SK-N-SH (cell line): ENCODE measurements at regions not wholly inside any gene's neighbourhood (a gene's known extent, or its start where the extent isn't known, plus 50 kb on each side); places are given as distances from the start of the nearest gene placed in this dataset.

Experiments
- CTCF ChIA-PET: fragments of 300-600, 350-600 bp; formaldehyde crosslinking; extraction: SDS; loops from one replicate; lab custom pipeline; 2021; lab: Yijun Ruan, JAX
- POLR2A ChIA-PET: fragments of 350-600 bp; sonication (Branson Sonifier 250); formaldehyde crosslinking; extraction: SDS; loops from one replicate; lab custom pipeline; 2020; ENCODE audit warnings: antibody characterized with exemption, inconsistent platforms; lab: Yijun Ruan, JAX
- DNase-seq: peaks from one replicate; pipeline ENCODE4 v3.0.0; 2012
- H2AFZ ChIP-seq: fragments of 200-600 bp; sonication (generic); 2 replicates; pipeline ENCODE4 v1.8.1; 2016; ENCODE audit warnings: antibody characterized with exemption, mild to moderate bottlenecking, low read depth
- H3F3A ChIP-seq: fragments of 200-600 bp; sonication (generic); replicated peaks from 2 replicates; pipeline ENCODE3; 2016; ENCODE audit warnings: antibody characterized with exemption, mild to moderate bottlenecking; ENCODE audit not compliant: insufficient read depth
- H3K27ac ChIP-seq, 2 experiments: fragments of 200-500 bp in 1 of 2; fragments of 200-600 bp in 1 of 2; sonication (Bioruptor generic) in 1 of 2; sonication (generic), shearing (Covaris generic) in 1 of 2; 2 replicates each; pipeline versions ENCODE4 v1.5.1 to v1.6.1; 2014 to 2016; ENCODE audit warnings: low read depth in 2 of 2, inconsistent platforms in 1 of 2, low read length in 1 of 2, mild to moderate bottlenecking in 1 of 2, mixed read lengths in 1 of 2
- H3K27me3 ChIP-seq: fragments of 200-600 bp; sonication (generic), shearing (Covaris generic); 2 replicates; pipeline ENCODE4 v1.6.1; 2016; ENCODE audit warnings: mixed run types; ENCODE audit not compliant: insufficient read depth
- H3K36me3 ChIP-seq, 2 experiments: fragments of 200-500 bp in 1 of 2; fragments of 200-600 bp in 1 of 2; sonication (Bioruptor generic) in 1 of 2; sonication (generic) in 1 of 2; replicated peaks in 1 of 2; 2 replicates each; pipeline versions ENCODE3 to v1.5.1; 2014 to 2016; ENCODE audit warnings: low read length in 1 of 2, mild to moderate bottlenecking in 1 of 2; ENCODE audit not compliant: insufficient read depth in 2 of 2, control insufficient read depth in 1 of 2
- H3K4me1 ChIP-seq, 2 experiments: fragments of 200-500 bp in 1 of 2; fragments of 200-600 bp in 1 of 2; sonication (Bioruptor generic) in 1 of 2; sonication (generic), shearing (Covaris generic) in 1 of 2; 2 replicates each; pipeline versions ENCODE4 v1.5.1 to v1.6.1; 2014 to 2016; ENCODE audit warnings: low read depth in 1 of 2, low read length in 1 of 2, mixed run types in 1 of 2; ENCODE audit not compliant: insufficient read depth in 2 of 2, control insufficient read depth in 1 of 2
- H3K4me2 ChIP-seq: fragments of 200-600 bp; sonication (generic), shearing (Covaris generic); 2 replicates; pipeline ENCODE4 v1.6.1; 2017; ENCODE audit warnings: mixed run types
- H3K4me3 ChIP-seq, 2 experiments: fragments of 200-500 bp in 1 of 2; fragments of 200-600 bp in 1 of 2; sonication (Bioruptor generic) in 1 of 2; sonication (generic), shearing (Covaris generic) in 1 of 2; 2 replicates each; pipeline versions ENCODE4 v1.5.1 to v1.8.1; 2014 to 2016; ENCODE audit warnings: low read depth in 2 of 2, inconsistent platforms in 1 of 2, low read length in 1 of 2, mild to moderate bottlenecking in 1 of 2, mixed read lengths in 1 of 2, moderate library complexity in 1 of 2
- H3K79me2 ChIP-seq: fragments of 200-600 bp; sonication (generic); 2 replicates; pipeline ENCODE4 v1.8.1; 2017; ENCODE audit warnings: mild to moderate bottlenecking; ENCODE audit not compliant: insufficient read depth
- H3K9ac ChIP-seq: fragments of 200-600 bp; sonication (generic); 2 replicates; pipeline ENCODE4 v1.6.1; 2017; ENCODE audit warnings: mixed run types
- H3K9me2 ChIP-seq: fragments of 200-600 bp; sonication (generic); 2 replicates; pipeline ENCODE4 v1.6.1; 2017; ENCODE audit warnings: mixed run types
- H3K9me3 ChIP-seq: fragments of 200-600 bp; sonication (generic); 2 replicates; pipeline ENCODE4 v1.6.1; 2017; ENCODE audit warnings: mixed run types, mild to moderate bottlenecking, moderate library complexity
- H4K20me1 ChIP-seq: fragments of 200-600 bp; sonication (generic); 2 replicates; pipeline ENCODE4 v1.6.1; 2017; ENCODE audit warnings: mild to moderate bottlenecking, mixed run types; ENCODE audit not compliant: insufficient read depth
- ELF1 ChIP-seq: IDR thresholded peaks from 2 replicates; pipeline ENCODE4 v1.4.0; 2012
- GATA2 ChIP-seq: sonication (generic); formaldehyde crosslinking; IDR thresholded peaks from 2 replicates; pipeline ENCODE4 v1.5.0; 2020; ENCODE audit warnings: mild to moderate bottlenecking, missing genetic modification reagents
- JUND ChIP-seq: IDR thresholded peaks from 2 replicates; pipeline ENCODE4 v1.4.0; 2012
- MXI1 ChIP-seq: IDR thresholded peaks from 2 replicates; pipeline ENCODE4 v1.6.1; 2012; ENCODE audit warnings: mild to moderate bottlenecking, low read depth, low read length, improper control_type of control experiment
- RCOR1 ChIP-seq: fragments of 150-350 bp; IDR thresholded peaks from 2 replicates; pipeline ENCODE4 v1.6.1; 2017; ENCODE audit warnings: antibody characterized with exemption, low read length
- SIN3A ChIP-seq: IDR thresholded peaks from 2 replicates; pipeline ENCODE4 v1.6.1; 2012; ENCODE audit warnings: low read depth, mild to moderate bottlenecking, low read length, moderate library complexity, borderline replicate concordance
- TAF1 ChIP-seq: IDR thresholded peaks from 2 replicates; pipeline ENCODE4 v1.6.1; 2012; ENCODE audit warnings: low read depth, mild to moderate bottlenecking, low read length, moderate library complexity, borderline replicate concordance
- TEAD4 ChIP-seq: IDR thresholded peaks from 2 replicates; pipeline ENCODE4 v1.4.0; 2012; ENCODE audit warnings: mild to moderate bottlenecking, borderline replicate concordance; ENCODE audit not compliant: insufficient read depth
- WGBS: methylation state at CpG from one replicate; pipeline ENCODE4 v1.1.6; 2017; ENCODE audit warnings: low lambda C conversion rate; 5-methylcytosine and 5-hydroxymethylcytosine counted together
- TF ChIP-seq, protein P1 (sequence below): IDR thresholded peaks from 2 replicates; pipeline ENCODE4 v1.4.0; 2012; ENCODE audit warnings: low read depth, borderline replicate concordance
- TF ChIP-seq, protein P2 (sequence below): fragments of 150-350 bp; IDR thresholded peaks from 2 replicates; pipeline ENCODE4 v1.6.1; 2016; ENCODE audit warnings: mild to moderate bottlenecking, low read depth, low read length
- TF ChIP-seq, protein P3 (sequence below): fragments of 150-350 bp; IDR thresholded peaks from 2 replicates; pipeline ENCODE4 v1.6.1; 2017; ENCODE audit warnings: antibody characterized with exemption, low read length, low read depth, borderline replicate concordance

DNA sequence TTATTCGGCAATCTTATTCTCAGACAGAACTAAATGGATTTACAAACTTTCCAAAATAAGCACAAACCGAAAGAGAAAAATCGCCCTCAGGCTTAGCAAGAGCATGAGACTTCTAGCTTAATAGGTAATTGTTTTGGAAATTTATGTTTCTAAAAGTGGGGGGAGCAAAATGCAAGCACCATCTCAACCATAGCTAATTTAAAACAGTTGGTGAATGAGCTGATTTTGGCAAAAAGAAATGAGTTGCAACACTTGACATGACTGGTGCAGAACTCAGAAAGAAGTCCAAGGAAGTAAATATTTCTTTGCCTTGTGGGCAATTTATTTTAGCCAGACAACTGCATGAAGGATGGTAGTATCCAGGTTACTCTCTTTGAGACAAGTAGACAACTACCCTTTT, 71.5 kb upstream of the PTGFR start (continued):
- TF ChIP-seq TAF1 (no peak), ELF1 (no peak), MXI1 (no peak)
- TF ChIP-seq, protein P1, sequence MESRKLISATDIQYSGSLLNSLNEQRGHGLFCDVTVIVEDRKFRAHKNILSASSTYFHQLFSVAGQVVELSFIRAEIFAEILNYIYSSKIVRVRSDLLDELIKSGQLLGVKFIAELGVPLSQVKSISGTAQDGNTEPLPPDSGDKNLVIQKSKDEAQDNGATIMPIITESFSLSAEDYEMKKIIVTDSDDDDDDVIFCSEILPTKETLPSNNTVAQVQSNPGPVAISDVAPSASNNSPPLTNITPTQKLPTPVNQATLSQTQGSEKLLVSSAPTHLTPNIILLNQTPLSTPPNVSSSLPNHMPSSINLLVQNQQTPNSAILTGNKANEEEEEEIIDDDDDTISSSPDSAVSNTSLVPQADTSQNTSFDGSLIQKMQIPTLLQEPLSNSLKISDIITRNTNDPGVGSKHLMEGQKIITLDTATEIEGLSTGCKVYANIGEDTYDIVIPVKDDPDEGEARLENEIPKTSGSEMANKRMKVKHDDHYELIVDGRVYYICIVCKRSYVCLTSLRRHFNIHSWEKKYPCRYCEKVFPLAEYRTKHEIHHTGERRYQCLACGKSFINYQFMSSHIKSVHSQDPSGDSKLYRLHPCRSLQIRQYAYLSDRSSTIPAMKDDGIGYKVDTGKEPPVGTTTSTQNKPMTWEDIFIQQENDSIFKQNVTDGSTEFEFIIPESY: no peak

DNA sequence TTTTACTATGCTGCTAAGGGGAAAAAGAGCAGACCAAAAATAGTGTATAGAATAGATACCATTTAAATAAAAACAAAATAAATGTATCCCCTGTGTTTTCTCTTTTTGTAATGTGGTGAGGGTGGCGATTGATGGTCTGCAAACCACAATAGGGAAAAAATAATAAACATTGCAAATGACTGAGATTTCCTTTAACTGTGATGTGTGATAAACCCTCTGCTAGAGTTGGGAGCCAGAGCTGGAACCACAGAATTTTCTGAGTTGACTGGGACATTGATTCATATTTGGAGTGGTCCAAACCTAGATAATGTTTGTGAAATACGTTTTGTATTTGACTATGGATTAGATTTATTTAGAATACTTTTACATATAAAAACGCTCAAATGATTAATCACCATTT, 70.6 kb upstream of the PTGFR start:
- Histone ChIP-seq H2AFZ (no peak overlapping the region), H3F3A (peaks cover 3% of the 10 kb centered on the region), H3K4me1 (peaks cover 5 to 17% of the 10 kb centered on the region in 2 experiments; a peak in 3 of 4 replicates), H4K20me1 (no peaks in the 10 kb centered on the region), H3K4me2 (no peak overlapping the region), H3K4me3 (no peak overlapping the region), H3K9me2 (no peaks in the 10 kb centered on the region), H3K9me3 (no peaks in the 10 kb centered on the region), H3K79me2 (no peaks in the 10 kb centered on the region), H3K27ac (no peak overlapping the region), H3K27me3 (no peaks in the 10 kb centered on the region), H3K9ac (no peak overlapping the region), H3K36me3 (no peaks in the 10 kb centered on the region)
- ChIA-PET CTCF (no interaction called here), POLR2A (no interaction called here)
- WGBS: 78% methylated on average over 3 of the region's 3 CpGs
- TF ChIP-seq TAF1: no peak
- no peak for TF ChIP-seq TEAD4
- TF ChIP-seq, protein P2, sequence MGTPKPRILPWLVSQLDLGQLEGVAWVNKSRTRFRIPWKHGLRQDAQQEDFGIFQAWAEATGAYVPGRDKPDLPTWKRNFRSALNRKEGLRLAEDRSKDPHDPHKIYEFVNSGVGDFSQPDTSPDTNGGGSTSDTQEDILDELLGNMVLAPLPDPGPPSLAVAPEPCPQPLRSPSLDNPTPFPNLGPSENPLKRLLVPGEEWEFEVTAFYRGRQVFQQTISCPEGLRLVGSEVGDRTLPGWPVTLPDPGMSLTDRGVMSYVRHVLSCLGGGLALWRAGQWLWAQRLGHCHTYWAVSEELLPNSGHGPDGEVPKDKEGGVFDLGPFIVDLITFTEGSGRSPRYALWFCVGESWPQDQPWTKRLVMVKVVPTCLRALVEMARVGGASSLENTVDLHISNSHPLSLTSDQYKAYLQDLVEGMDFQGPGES: no peak
- TF ChIP-seq, protein P3, sequence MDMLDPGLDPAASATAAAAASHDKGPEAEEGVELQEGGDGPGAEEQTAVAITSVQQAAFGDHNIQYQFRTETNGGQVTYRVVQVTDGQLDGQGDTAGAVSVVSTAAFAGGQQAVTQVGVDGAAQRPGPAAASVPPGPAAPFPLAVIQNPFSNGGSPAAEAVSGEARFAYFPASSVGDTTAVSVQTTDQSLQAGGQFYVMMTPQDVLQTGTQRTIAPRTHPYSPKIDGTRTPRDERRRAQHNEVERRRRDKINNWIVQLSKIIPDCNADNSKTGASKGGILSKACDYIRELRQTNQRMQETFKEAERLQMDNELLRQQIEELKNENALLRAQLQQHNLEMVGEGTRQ: no peak
- no peak for TF ChIP-seq JUND
- TF ChIP-seq, protein P1: no peak
- TF ChIP-seq RCOR1: no peak
- no peak for TF ChIP-seq GATA2 (CRISPR knock-in tag)
- no peak for TF ChIP-seq SIN3A
- no peak for DNase-seq
